Heart left ventricle (tissue), 16 donors: ENCODE measurements at regions not wholly inside any gene's neighbourhood (a gene's known extent, or its start where the extent isn't known, plus 50 kb on each side); places are given as distances from the start of the nearest gene placed in this dataset.

Experiments
- ATAC-seq, 4 donors: fragments of 200-7000 bp; cut with Tn5 transposase; one replicate each; pipeline ENCODE4 v1.9.1; 2020 to 2022; ENCODE audit warnings: moderate library complexity in 4 of 4, mild to moderate bottlenecking in 3 of 4, moderate number of reproducible peaks in 1 of 4
- DNase-seq, 5 donors: peaks; one replicate each; pipeline ENCODE4 v3.0.0-alpha.2; 2020
- H3K27ac ChIP-seq, 12 donors: fragments of 200-600 bp; sonication (generic) in 4 of 12; one replicate each; pipeline versions ENCODE4 v1.5.0 to v1.8.0; 2016 to 2022; ENCODE audit warnings: mild to moderate bottlenecking in 2 of 12
- H3K27me3 ChIP-seq, 9 donors: fragments of 200-600 bp; sonication (generic) in 2 of 9; one replicate each; pipeline versions ENCODE4 v1.5.1 to v1.8.0; 2016 to 2022; ENCODE audit warnings: mild to moderate bottlenecking in 3 of 9
- H3K36me3 ChIP-seq, 9 donors: fragments of 200-600 bp; sonication (generic) in 2 of 9; one replicate each; pipeline versions ENCODE4 v1.5.0 to v1.8.0; 2018 to 2022; ENCODE audit warnings: mild to moderate bottlenecking in 2 of 9
- H3K4me1 ChIP-seq, 12 donors: fragments of 200-600 bp; sonication (generic) in 4 of 12; one replicate each; pipeline versions ENCODE4 v1.5.0 to v1.8.0; 2016 to 2022; ENCODE audit warnings: mild to moderate bottlenecking in 3 of 12
- H3K4me3 ChIP-seq, 12 donors: fragments of 200-600 bp; sonication (generic) in 4 of 12; one replicate each; pipeline versions ENCODE4 v1.5.0 to v1.8.0; 2017 to 2022; ENCODE audit warnings: mild to moderate bottlenecking in 9 of 12, moderate library complexity in 4 of 12
- H3K9me3 ChIP-seq, 12 donors: fragments of 200-600 bp; sonication (generic) in 4 of 12; one replicate each; pipeline versions ENCODE4 v1.5.0 to v1.8.0; 2016 to 2022; ENCODE audit warnings: mild to moderate bottlenecking in 1 of 12
- POLR2A ChIP-seq, 2 donors: fragments of 450-650 bp; IDR thresholded peaks; one replicate each; pipeline ENCODE4 v1.6.1; 2017; ENCODE audit warnings: antibody characterized with exemption in 2 of 2, mild to moderate bottlenecking in 2 of 2, moderate library complexity in 2 of 2
- WGBS, 4 donors: extraction: QIAGEN DNeasy Blood & Tissue Kit in 2 of 4; methylation state at CpG; one replicate each; pipeline versions ENCODE4 v1.1.5 to v1.1.7; 2013 to 2018; 5-methylcytosine and 5-hydroxymethylcytosine counted together
- intact Hi-C, 10 donors: fragments of 100-400 bp; cut with DNase I; formaldehyde crosslinking; loops; one replicate each; pipeline versions ENCODE4 v1.11.1 to v1.14.2; 2022
- TF ChIP-seq, protein P1 (sequence below), 12 donors: fragments of 200-600 bp; sonication (generic) in 4 of 12; IDR thresholded peaks; one replicate each; pipeline versions ENCODE4 v1.5.0 to v1.8.0; 2018 to 2022; ENCODE audit warnings: antibody characterized with exemption in 12 of 12, mild to moderate bottlenecking in 5 of 12
- donor health status: ischemic (EF 13 %, LVEDD 7.1; RV severe dilation, severe dysfunction).
- donor health status: healthy with polysubstance abuse.
- donor health status: DM: no; HTN: yes; CAD: no.
- donor health status: DM: no; HTN: no; CAD: no.
- donor health status: ischemic (EF 25% LVEDD 6.9; RV normal size, moderate dysfunction).
- donor health status: ischemic (EF 25% LVEDD 5.7; RV mildly dilated, moderate dysfunction).
- donor health status: healthy.
- donor health status: DM: yes; HTN: yes; CAD: no.
- donor health status: ischemic (EF 35%, LVEDD 5.7; RV mildly dilated, moderate dysfunction).
- donor health status: nonischemic (EF 11% LVEDD 7.7; RV severe dilation, severe dysfunction).
- donor health status: DM: yes; HTN: yes; CAD: no.
- donor health status: PGD.
- donor health status: ischemic (EF 29% LVEDD 5.4; RV normal size, mild dysfunction).
- donor health status: nonischemic (EF 23%, LVEDD 6.1; RV moderate dilation, normal function).

DNA sequence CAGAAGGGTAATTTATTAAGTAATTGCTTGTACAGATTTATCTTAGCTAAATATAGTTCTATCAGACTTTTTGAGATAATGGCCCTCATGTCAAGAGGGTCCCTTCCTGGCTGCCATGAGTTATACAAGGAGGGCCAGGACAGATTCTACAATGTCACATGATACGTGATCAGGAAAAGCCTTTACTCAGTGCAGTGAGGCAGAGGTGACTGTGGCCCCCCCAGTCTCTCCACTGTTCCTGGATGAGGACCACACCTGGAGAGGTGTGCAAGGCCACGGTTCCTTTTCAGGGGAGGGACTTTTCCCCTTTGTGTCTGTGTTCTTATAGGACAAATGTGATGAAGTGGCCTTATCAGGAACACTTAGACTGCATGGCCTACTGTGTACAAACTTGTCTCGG lies 54.3 kb upstream of the LRCH1 start:
- WGBS, 4 donors: 43 to 64% (median 63%) methylated on average over 2 to 3 of the region's 3 CpGs

DNA sequence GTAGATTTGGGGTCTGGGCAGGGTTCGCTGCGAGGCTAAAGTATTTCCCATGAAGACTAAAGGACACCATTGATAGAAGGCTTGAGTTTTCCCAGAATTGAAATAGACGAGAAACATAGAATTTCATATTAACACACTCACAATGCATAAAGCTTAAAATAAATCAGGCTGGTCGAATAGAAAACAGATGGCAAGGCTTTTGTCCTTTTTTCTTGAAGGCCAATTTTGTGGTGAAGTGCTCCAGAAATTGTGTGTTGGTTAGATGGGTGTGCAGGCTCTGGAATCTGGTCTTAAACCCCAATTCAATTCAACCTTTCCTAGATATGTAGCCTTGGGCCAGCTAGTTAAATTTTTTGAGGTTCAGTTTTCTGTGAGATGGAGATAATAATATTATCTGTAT lies 56.9 kb upstream of the LRCH1 start:
- intact Hi-C loops: loop anchor here in 4 of 10 donors (5.0 to 10.0 kb wide), 3 partner anchors 49 to 59 kb away; partner anchors contain the start of gene LRCH1 (in 1 of the 4)
- Histone ChIP-seq H3K4me1 (peaks cover 0 to 4% (median 0%) of the 10 kb centered on the region in 12 donors), H3K27me3 (no peaks in the 10 kb centered on the region), H3K27ac (no peak overlapping the region), H3K36me3 (no peaks in the 10 kb centered on the region), H3K4me3 (no peak overlapping the region), H3K9me3 (no peaks in the 10 kb centered on the region)
- no peak for TF ChIP-seq POLR2A (IDR thresholded peaks at IDR 0.05)
- TF ChIP-seq, protein P1, sequence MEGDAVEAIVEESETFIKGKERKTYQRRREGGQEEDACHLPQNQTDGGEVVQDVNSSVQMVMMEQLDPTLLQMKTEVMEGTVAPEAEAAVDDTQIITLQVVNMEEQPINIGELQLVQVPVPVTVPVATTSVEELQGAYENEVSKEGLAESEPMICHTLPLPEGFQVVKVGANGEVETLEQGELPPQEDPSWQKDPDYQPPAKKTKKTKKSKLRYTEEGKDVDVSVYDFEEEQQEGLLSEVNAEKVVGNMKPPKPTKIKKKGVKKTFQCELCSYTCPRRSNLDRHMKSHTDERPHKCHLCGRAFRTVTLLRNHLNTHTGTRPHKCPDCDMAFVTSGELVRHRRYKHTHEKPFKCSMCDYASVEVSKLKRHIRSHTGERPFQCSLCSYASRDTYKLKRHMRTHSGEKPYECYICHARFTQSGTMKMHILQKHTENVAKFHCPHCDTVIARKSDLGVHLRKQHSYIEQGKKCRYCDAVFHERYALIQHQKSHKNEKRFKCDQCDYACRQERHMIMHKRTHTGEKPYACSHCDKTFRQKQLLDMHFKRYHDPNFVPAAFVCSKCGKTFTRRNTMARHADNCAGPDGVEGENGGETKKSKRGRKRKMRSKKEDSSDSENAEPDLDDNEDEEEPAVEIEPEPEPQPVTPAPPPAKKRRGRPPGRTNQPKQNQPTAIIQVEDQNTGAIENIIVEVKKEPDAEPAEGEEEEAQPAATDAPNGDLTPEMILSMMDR (IDR thresholded peaks at IDR 0.05): no peak
- DNase-seq: no peak
- no peak for ATAC-seq
- 88 to 94% (median 91%) methylated on average over 4 of the region's 4 CpGs for WGBS, 4 donors

More for the DNA sequence above, 54.3 kb upstream of the LRCH1 start:
- no peak for TF ChIP-seq POLR2A (IDR thresholded peaks at IDR 0.05)
- TF ChIP-seq, protein P1 (IDR thresholded peaks at IDR 0.05): no peak
- DNase-seq: no peak
- no peaks in the 10 kb centered on the region for H3K36me3 ChIP-seq
- no peaks in the 10 kb centered on the region for H3K9me3 ChIP-seq
- H3K4me1 ChIP-seq: peaks cover 0 to 4% (median 0%) of the 10 kb centered on the region in 12 donors
- intact Hi-C loops: loop anchor here in 4 of 10 donors (5.0 to 10.0 kb wide), 3 partner anchors 46 to 56 kb away; partner anchors contain the start of gene LRCH1 (in 1 of the 4)
- no peak overlapping the region for H3K27ac ChIP-seq
- no peak overlapping the region for H3K4me3 ChIP-seq
- ATAC-seq: peak in 2 of 4 donors; percentile 22 to 47
- H3K27me3 ChIP-seq: no peaks in the 10 kb centered on the region

DNA sequence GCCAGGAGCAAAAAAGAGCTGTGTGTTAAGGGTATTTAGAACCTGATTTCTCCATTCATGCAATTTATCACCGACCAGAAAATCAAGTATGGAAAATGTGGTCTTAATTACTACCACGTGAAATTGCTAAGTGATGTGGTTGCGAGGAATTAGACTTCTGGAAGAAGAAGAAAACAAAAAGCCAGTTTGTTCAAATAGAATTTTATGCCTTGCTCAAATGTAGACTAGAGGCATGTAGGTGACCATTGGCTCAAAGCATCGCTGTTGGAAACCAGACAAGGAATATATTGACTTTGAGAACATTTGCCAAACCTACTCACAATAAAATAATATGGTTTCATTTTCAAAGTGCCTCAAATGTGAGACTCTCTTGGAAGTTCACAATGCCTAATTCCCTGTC lies 57.3 kb upstream of the LRCH1 start:
- Histone ChIP-seq H3K4me3 (no peak overlapping the region), H3K27ac (no peak overlapping the region), H3K36me3 (no peaks in the 10 kb centered on the region), H3K27me3 (no peaks in the 10 kb centered on the region), H3K4me1 (peaks cover 0 to 4% (median 0%) of the 10 kb centered on the region in 12 donors), H3K9me3 (no peaks in the 10 kb centered on the region)
- WGBS, 4 donors: 87 to 93% (median 90%) methylated on average over 4 of the region's 4 CpGs
- intact Hi-C loops: loop anchor here in 4 of 10 donors (5.0 to 10.0 kb wide), 3 partner anchors 49 to 59 kb away; partner anchors contain the start of gene LRCH1 (in 1 of the 4)
- DNase-seq: no peak
- no peak for TF ChIP-seq POLR2A (IDR thresholded peaks at IDR 0.05)
- TF ChIP-seq, protein P1 (IDR thresholded peaks at IDR 0.05): no peak
- no peak for ATAC-seq

DNA sequence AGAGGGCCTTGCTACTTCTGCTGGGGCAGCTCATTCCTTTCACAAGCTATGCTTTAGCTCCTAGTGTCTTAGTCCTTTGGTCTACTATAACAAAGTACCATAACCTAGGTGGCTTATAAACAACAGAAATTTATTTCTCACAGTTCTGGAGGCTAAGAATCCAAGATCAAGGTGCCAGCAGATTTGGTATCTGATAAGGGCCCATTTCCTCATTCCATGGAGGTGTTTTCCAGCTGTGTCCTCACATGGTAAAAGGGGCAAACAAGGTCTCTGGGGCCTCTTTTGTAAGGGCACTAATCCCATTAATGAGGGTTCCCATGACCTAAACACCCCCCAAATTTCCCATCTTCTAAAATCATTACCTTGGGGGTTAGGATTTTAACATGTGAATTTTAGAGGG lies 57.9 kb upstream of the LRCH1 start:
- ATAC-seq (no peak), DNase-seq (no peak)
- Histone ChIP-seq H3K4me1 (peaks cover 0 to 4% (median 0%) of the 10 kb centered on the region in 12 donors), H3K27ac (no peak overlapping the region), H3K4me3 (no peak overlapping the region), H3K9me3 (no peaks in the 10 kb centered on the region), H3K27me3 (no peaks in the 10 kb centered on the region), H3K36me3 (no peaks in the 10 kb centered on the region)
- TF ChIP-seq POLR2A (IDR thresholded peaks at IDR 0.05): no peak
- TF ChIP-seq, protein P1 (IDR thresholded peaks at IDR 0.05): no peak
- intact Hi-C loops: loop anchor here in 4 of 10 donors (5.0 to 10.0 kb wide), 3 partner anchors 50 to 60 kb away; partner anchors contain the start of gene LRCH1 (in 1 of the 4)
